Upper lobe of right lung (tissue), 1 donor: ENCODE measurements at regions not wholly inside any gene's neighbourhood (a gene's known extent, or its start where the extent isn't known, plus 50 kb on each side); places are given as distances from the start of the nearest gene placed in this dataset.
A peak's percentile ranks its signal among the peaks of the same experiment; 100 is the strongest.
"Not testable (repeated sequence)": the region's sequence is repeated elsewhere in the genome, so short reads cannot be mapped to it uniquely, and the experiment has no call there.

ENCODE experiments used
- ATAC-seq: fragments of 200-7000 bp; cut with Tn5 transposase; one replicate; pipeline ENCODE4 v1.9.1; 2020; ENCODE audit warnings: mild to moderate bottlenecking, moderate library complexity
- DNase-seq: peaks from one replicate; pipeline ENCODE4 v3.0.0-alpha.2; 2020
- H3K27ac ChIP-seq: fragments of 200-600 bp; one replicate; pipeline ENCODE4 v1.8.0; 2022
- H3K27me3 ChIP-seq: fragments of 200-600 bp; one replicate; pipeline ENCODE4 v1.8.0; 2022; ENCODE audit warnings: mild to moderate bottlenecking
- H3K36me3 ChIP-seq: fragments of 200-600 bp; one replicate; pipeline ENCODE4 v1.8.0; 2022
- H3K4me1 ChIP-seq: fragments of 200-600 bp; one replicate; pipeline ENCODE4 v1.8.0; 2022
- H3K4me3 ChIP-seq: fragments of 200-600 bp; one replicate; pipeline ENCODE4 v1.8.0; 2022; ENCODE audit warnings: mild to moderate bottlenecking
- H3K9me3 ChIP-seq: fragments of 200-600 bp; one replicate; pipeline ENCODE4 v1.8.0; 2022
- intact Hi-C: fragments of 100-400 bp; cut with DNase I; formaldehyde crosslinking; loops from one replicate; pipeline ENCODE4 v1.11.0; 2022
- TF ChIP-seq, protein P1 (sequence below): fragments of 200-600 bp; IDR thresholded peaks from one replicate; pipeline ENCODE4 v1.8.0; 2022; ENCODE audit warnings: antibody characterized with exemption
- donor health status: DM: no; HTN: yes; CAD: no; lungs with severe emphysema.

DNA sequence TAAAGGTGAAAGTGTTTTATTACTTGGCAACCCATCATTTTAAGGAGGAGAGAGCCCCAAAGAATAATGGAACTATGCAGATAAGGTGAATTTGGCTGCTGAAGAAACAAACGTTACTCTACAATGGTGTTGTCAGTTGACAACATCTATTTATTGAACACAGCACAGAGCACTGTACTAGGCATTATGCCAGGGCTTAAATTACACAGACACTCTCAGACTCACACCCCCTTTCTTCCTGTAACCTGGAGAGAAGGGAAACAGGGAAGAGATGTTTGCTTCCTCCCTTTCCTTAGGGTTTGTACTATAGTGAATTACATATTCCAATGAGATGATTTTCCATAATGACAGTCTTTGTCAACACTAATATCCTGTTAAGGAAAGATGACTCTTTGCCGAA lies 94.0 kb upstream of the ATP5MC3 start:
- H3K27me3 ChIP-seq: no peaks in the 10 kb centered on the region
- no peaks in the 10 kb centered on the region for H3K9me3 ChIP-seq
- H3K4me1 ChIP-seq: no peaks in the 10 kb centered on the region
- TF ChIP-seq, protein P1, sequence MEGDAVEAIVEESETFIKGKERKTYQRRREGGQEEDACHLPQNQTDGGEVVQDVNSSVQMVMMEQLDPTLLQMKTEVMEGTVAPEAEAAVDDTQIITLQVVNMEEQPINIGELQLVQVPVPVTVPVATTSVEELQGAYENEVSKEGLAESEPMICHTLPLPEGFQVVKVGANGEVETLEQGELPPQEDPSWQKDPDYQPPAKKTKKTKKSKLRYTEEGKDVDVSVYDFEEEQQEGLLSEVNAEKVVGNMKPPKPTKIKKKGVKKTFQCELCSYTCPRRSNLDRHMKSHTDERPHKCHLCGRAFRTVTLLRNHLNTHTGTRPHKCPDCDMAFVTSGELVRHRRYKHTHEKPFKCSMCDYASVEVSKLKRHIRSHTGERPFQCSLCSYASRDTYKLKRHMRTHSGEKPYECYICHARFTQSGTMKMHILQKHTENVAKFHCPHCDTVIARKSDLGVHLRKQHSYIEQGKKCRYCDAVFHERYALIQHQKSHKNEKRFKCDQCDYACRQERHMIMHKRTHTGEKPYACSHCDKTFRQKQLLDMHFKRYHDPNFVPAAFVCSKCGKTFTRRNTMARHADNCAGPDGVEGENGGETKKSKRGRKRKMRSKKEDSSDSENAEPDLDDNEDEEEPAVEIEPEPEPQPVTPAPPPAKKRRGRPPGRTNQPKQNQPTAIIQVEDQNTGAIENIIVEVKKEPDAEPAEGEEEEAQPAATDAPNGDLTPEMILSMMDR: no peak
- intact Hi-C loops: no loop called here
- H3K27ac ChIP-seq: no peak overlapping the region
- ATAC-seq (no peak), DNase-seq (no peak)
- no peak overlapping the region for H3K4me3 ChIP-seq
- H3K36me3 ChIP-seq: no peaks in the 10 kb centered on the region

DNA sequence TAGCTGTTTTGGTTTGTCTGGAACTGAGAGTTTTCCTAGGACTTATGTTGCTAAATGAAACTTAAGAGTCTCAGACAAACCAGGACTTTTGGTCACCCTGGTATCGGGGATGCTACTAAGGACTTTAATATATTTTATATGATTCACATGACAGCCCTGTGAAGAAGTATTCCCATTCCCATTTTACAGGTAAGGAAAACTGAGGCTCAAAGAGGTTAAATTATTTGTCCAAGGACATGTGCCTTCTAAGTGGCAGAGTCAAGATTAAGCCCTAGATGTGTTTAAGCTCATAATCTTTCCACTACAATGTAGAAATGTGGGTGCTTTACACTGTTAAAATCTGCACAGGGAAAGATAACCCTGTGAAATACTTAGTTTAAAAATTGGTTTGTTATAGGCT lies 77.7 kb upstream of the ATP5MC3 start:
- TF ChIP-seq, protein P1: no peak
- no peak for ATAC-seq
- Histone ChIP-seq H3K9me3 (no peaks in the 10 kb centered on the region), H3K36me3 (no peaks in the 10 kb centered on the region), H3K4me3 (no peak overlapping the region), H3K27me3 (peaks cover under 1% of the 10 kb centered on the region), H3K27ac (no peak overlapping the region), H3K4me1 (no peaks in the 10 kb centered on the region)
- DNase-seq: no peak
- intact Hi-C loops: no loop called here

DNA sequence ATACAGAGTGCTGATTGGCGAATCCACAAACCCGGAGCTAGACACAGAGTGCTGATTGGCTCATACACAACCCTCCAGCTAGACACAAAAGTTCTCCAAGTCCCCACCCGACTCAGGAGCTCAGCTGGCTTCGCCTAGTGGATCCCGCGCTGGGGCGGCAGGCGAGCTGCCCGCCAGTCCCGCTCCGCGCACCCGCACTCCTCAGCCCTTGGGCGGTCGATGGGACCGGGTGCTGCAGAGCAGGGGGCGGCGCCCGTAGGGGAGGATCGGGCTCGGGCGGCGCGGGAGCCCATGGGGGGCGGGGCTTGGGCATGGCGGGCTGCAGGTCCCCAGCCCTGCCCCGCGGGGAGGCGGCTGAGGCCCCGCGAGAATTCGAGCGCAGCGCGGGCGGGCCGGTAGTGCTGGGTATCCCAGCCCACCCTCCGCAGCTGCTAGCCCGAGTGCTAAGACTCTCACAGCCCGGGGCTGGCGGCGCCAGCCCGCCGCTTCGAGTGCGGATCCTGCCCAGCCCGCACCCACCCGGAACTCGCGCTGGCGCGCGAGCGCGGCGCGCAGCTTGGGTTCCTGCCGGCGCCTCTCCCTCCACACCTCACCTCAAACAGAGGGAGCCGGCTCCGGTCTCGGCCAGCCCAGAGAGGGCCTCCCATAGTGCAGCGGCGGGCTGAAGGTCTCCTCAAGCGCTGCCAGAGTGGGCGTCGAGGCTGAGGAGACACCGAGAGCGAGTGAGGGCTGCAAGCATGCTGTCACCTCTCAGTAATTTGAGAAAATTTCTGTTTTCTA lies 75.5 kb upstream of the ATP5MC3 start:
- intact Hi-C loops: no loop called here
- Histone ChIP-seq H3K4me1 (no peaks in the 10 kb centered on the region), H3K9me3 (no peaks in the 10 kb centered on the region), H3K36me3 (no peaks in the 10 kb centered on the region), H3K27ac (no peak overlapping the region), H3K4me3 (no peak overlapping the region), H3K27me3 (peaks cover 16% of the 10 kb centered on the region)
- DNase-seq (no peak), ATAC-seq (peak; percentile 34)
- TF ChIP-seq, protein P1: no peak

DNA sequence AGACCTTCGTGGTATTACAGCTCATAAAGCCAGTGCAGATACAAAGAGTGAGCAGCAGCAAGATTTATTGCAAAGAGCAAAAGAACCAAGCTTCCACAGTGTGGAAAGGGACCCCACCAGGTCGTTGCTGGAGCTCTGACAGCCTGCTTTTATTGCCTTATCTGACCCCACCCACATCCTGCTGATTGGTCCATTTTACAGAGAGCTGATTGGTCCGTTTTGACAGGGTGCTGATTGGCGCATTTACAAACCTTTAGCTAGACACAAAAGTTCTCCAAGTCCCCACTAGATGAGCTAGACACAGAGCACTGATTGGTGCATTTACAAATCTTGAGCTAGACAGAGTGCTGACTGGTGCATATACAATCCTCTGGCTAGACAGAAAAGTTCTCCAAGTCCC lies 74.9 kb upstream of the ATP5MC3 start:
- intact Hi-C loops: not testable (repeated sequence)

DNA sequence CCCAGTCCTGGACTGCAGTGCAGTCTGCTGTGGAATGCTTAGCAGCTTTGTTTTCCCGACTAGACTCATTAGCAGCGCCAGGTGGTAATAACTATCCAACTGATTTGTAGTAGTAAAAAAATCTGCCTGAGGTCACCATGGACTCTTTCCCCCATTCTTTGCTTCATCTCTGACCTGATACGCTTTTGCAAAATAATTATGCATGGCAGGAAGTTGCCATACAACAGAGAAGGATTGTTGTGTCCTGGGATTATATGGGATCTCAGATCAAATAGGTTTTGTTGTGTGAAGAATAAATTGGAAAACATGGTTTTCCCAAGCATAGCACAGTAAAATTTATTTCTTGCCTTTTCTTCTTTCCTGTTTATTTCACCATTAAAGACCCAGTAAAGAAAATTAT lies 72.4 kb upstream of the ATP5MC3 start:
- peaks cover 29% of the 10 kb centered on the region for H3K27me3 ChIP-seq
- no peaks in the 10 kb centered on the region for H3K9me3 ChIP-seq
- H3K4me3 ChIP-seq: no peak overlapping the region
- no peaks in the 10 kb centered on the region for H3K36me3 ChIP-seq
- no peak for ATAC-seq
- no peaks in the 10 kb centered on the region for H3K4me1 ChIP-seq
- DNase-seq: no peak
- no peak overlapping the region for H3K27ac ChIP-seq
- TF ChIP-seq, protein P1: no peak
- intact Hi-C loops: no loop called here

More for the DNA sequence above, 74.9 kb upstream of the ATP5MC3 start:
- DNase-seq, H3K9me3 ChIP-seq, H3K36me3 ChIP-seq, ATAC-seq, H3K4me1 ChIP-seq, H3K4me3 ChIP-seq, H3K27ac ChIP-seq: not testable (repeated sequence)
- peaks cover 20% of the 10 kb centered on the region for H3K27me3 ChIP-seq

DNA sequence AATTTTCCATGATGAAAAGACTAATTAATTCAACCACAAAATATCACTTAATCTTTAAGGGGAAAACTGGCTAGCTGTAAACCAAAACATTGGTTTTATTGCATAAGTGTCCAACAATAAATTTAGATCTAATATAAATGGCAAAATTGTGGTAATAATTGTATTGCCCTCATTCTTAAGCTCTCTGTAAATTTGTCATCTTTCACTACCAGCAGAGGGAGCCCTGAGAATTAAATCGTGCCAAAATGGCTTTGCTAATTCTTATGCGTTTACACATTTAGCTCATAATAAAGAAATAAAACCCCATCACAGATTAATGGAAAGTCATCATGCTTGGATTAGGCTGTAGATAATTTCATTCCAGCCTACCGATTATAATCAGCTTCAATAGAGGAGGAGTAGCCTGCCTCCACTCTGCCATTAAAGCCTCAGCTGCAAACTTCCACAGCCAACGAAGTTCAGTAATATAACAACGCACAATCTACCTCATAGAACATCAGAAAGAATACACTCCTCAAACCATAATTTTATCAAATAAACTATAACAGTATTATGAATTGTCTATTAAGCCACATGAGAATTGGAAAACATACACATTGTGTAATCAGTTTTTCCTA lies 70.0 kb upstream of the ATP5MC3 start:
- DNase-seq: no peak
- Histone ChIP-seq H3K9me3 (no peaks in the 10 kb centered on the region), H3K4me1 (no peaks in the 10 kb centered on the region), H3K27ac (no peak overlapping the region), H3K4me3 (no peak overlapping the region), H3K27me3 (peaks cover 29% of the 10 kb centered on the region), H3K36me3 (no peaks in the 10 kb centered on the region)
- no peak for ATAC-seq
- TF ChIP-seq, protein P1: peak; percentile 63
- intact Hi-C loops: no loop called here
